Caki2 (cell line): ENCODE measurements at regions not wholly inside any gene's neighbourhood (a gene's known extent, or its start where the extent isn't known, plus 50 kb on each side); places are given as distances from the start of the nearest gene placed in this dataset.
"Not testable (repeated sequence)": the region's sequence is repeated elsewhere in the genome, so short reads cannot be mapped to it uniquely, and the experiment has no call there.

Experiments used
- DNase-seq: peaks from one replicate; pipeline ENCODE4 v3.0.0-alpha.2; 2015; ENCODE audit warnings: low read depth
- in situ Hi-C: cut with HindIII; loops from 2 replicates; pipeline ENCODE4 v1.10.0; 2016; ENCODE audit warnings: low sequenced_read_pairs, low pct_unique_long_range_greater_than_20kb, mixed read lengths

DNA sequence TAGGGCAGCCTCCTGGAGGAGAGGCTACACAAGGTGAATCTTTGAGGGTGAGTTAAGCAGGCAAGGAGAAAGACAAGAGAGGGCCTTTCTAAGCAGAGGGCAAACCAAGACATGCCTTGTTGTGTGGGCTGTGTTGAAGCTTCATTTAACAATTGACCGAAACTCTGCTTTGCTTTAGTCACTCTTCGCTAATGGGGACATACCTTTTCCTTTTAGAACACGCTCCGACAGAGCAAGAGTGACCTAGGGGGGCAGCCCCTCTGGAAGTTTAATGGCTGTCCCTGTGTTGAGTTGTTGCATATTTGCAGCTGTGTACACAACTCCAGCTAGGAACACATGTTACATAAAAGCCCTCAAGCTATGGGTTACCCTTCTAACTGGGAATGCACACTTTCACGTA is 218.1 kb upstream of the WWC1 start:
- DNase-seq = no peak
- in situ Hi-C loops = no loop called here

DNA sequence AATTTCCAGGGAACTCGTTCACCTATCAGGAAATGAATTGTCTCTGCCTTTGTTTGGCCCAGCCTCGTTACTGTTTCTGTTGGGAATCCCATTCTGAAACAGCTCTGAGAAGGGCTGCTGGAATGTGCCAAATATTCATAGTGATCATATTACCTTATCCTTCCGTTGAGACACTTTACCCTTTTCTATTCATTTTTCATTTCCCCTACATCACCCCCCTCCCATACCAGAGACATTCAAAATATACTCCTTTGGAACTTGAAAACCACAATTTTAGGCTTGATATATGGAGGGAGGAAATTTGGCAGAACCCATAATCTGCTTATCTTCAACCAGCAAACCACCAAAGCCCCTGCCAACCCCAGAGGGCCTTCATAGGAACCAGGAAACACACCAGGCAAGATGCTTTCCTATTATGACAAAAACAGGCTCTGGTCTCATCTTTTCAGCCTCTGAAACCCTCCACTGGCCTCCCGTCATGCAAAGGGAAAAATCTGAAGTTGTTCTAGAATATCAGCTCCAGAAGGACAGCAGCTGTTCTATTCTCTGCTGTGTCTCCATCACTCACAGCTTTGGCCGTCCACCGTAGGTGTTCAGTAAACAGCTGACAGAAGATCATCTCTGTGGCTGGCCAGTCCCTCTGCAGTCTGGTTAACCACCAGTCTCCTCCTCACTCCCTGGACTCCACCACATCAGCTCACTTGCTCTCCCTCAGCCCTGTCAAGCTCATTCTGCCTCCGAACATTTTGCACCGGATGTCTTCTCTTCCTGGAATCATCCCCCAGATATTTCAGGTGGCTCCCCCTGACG is 217.2 kb upstream of the WWC1 start:
- in situ Hi-C loops = no loop called here
- no peak for DNase-seq

DNA sequence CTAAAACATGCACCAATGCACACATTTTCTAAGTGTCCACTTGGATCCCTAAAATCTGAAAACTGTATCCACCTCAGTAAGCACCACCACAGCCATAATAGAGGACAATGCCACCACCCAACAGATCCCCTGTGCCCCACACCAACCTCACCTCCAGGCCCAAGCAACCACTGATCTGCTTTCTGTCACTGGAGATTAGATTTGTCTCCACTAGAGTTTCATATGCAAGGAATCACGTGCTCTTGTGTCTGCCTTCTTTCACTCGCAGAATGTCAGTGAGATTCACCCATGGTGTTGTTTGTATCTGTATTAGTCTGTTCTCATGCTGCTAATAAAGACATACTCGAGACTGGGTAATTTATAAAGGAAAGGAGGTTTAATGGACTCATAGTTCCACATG is 216.1 kb upstream of the WWC1 start:
- in situ Hi-C loops = no loop called here
- DNase-seq = no peak

DNA sequence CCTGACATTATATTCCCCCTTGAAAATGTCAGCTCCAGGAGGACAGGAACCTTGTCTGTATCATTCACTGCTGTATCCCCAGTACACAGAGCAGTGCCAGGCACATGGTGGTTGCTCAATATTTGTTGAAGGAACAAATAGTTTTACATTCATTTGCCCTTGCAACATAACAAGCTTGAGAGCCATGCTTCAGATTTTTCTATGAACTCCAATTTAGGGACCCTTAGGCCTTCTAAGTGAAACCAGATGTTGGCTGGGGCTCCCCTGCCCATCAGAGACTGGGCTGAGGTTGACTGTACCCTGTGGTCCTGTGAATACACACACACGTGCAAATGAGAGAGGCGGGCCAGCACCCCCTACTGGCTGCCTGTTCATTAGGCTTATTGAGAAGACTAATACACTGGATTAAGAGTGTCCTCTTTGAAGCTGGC is 214.9 kb upstream of the WWC1 start:
- DNase-seq = no peak
- in situ Hi-C loops = no loop called here

DNA sequence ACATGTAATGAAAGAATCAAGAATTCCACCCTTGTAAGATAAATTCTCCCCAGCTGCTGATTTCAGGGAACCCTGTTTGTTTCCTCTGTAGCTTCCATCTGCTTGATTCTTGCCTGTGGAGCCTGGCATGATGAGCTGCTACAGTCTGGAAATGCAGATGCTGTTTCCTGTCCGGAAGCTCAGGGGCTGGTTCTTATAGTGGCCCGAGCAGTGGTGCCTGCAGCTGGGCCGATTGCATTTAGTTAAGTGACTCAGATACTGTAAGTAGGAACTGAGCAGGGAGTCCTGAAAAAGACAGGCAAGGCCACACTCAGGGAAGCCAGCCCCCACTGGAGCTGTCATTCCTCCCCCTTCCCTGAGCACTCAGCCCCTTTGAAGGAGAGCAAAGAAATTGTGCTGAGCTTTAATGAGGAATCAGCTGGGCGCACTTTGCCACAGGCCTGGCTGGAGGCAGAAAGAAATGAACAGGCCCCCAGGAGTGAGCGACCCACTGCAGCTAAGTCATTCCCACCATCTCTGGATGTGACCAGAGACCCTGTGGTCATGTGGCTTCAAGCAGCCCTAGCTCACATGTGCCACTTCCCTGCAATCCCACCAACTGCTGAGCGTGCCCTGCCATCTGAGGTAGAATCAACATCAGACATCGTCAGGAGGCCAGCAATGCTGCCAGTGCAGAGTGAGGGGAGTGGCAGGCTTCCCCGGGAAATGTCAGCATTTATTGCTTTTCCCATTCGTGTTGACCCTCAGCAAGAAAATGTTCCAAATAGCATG is 206.0 kb upstream of the WWC1 start:
- DNase-seq = no peak

DNA sequence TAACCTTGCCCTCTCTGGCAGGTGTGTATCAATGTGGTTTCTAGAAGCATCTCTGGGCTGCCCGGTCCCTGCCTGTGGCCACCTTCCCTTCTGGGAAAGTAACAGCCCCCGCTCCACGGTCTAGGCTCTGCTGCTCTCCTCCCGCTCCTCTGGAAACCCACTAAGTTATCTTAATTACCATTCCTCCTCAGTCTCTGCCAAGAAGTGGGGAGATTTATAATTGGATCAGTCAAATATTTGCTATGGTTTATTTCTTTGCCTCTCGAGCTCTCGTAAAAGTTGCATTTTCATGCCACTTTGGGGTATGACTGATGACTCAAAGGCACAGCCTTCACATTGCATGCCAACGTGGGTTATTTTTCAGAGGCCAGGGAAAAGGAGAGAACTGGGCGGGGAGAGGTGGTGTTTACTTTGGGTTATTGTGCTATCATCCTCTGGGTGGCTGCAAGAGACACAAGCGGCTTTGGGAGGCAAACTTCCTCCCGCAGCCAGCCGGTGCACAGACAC is 205.3 kb upstream of the WWC1 start:
- in situ Hi-C loops = no loop called here
- peak; percentile 94 for DNase-seq

More for the DNA sequence above, 206.0 kb upstream of the WWC1 start:
- in situ Hi-C loops = no loop called here

DNA sequence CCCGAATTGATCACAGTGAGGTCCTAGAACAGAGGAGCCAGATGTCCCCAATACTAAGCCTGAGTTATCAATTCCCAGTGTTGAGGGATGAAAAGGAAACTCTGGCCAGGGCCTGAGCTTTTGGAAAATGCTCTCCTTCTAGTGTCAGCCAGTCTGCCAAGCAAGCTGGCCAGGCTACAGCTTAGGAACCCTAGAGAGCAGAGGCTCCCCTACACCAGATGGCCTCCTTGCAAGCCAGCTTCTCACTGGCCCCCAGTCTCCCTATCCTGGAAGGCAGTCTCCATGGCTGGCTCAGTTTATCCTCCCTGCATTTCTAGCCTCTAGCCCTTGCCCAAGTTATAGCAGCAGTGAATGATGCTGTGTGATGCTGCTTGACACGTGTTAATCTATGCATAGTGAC is 204.7 kb upstream of the WWC1 start:
- in situ Hi-C loops = no loop called here
- DNase-seq = no peak

DNA sequence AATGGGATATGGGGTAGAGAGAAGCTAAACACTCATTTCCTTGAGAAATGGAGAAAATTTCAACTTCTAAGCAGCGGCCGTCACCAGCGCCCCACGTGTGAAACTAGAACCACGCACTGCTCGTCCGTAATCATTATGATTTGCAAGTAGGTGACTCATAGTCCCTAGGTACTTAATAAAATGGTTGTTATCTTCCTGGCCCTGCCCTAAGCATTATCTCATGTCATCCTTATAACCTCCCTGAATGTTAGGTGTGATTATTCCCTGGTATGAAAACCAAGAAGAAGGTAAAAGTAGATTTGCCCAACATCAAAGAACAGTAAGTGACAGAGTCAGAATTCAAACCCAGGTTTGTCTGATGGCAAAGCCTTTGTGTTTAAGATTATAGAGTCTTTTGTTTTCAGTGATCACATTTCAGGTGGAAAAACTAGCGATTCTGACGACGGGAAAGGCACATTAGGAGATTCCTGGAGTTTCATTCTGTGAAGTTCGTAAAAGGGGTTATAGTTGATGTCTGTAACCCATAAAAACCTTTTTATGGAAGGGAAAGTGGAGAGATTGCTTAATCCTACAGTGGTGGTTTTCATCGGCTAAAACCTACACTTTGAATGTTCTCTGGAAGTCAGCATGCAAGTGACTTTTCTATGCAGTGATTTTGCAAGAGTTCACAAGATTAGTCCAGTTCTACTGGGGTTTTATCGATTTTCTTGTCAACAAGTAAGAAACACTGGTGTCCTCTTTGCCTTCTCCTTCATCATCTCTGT is 202.9 kb upstream of the WWC1 start:
- DNase-seq = no peak
- in situ Hi-C loops = no loop called here

DNA sequence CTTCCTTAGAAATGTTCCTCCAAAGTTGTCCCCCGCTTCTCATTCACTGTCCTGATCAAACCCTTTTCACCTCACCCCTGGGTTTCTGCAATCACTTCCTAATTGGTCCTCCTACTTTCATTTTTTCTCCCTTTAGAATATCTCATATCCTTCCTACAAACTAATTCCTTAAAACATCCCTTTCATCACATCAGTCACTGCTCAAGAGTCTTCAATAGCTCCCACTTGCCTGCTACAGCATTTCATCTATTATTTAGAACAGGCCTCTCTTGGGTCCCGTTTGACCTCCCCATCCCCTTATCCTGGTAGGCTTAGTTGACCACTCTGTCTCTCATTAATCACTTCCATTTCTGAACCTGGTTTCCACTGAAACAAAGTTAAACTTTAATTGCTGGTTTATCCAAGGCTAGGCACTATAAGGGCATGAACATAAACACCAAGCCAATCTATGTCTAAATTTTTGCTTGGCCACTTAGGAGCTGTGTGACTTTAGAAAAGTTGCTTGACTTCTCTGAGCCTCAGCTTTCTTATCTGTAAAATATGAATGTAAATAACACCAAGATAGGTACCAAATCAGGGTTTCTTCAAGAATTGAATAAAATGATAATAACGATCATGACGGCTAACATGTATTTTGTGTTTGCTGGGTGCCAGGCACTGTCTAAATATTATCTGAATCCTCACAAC is 202.1 kb upstream of the WWC1 start:
- in situ Hi-C loops = no loop called here

DNA sequence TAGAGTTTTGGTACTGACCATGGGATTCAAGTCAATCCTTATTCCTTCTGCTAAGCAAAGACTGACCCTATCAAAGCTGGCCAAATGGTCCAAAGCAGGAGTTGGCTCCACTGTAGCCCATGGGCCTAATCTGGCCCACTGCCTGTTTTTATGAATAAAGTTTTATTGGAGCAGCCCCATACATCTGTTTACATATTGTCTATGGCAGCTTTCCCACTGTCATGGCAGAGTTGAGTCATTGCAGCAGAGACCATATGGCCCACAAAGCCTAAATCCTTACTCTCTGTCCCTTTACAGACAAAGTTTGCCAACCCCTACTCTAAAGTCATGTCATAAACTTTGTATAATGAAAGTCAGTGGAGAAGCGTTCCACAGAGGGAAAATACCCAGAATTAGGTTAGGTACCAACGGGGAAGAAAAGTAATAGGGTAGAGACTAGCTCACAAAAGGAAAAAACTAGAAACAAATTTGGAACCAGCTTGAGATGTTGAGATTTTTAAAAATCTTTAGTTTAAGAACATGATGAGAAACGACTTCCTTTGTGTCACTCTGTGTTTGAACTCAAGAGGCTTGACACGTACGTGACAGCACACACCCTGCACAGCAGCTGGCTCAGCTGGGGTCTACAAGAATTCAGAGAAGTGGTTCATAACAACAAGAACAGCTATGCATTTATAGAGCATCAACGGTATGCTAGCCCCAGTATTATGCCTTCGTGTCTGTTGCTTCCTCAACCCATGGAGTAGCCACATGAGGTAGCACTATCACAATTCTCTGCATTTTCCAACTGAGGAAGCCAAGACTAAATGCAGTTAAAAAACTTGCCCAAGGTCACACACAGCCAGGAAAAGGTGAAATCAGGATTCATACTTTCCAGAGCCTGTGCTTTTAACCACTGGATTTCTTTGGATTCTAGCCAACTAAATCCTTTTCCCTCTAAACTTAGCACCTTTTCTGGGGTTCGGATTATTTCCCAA is 198.9 kb upstream of the WWC1 start:
- DNase-seq = no peak
- in situ Hi-C loops = no loop called here

More for the DNA sequence above, 202.1 kb upstream of the WWC1 start:
- DNase-seq = no peak

DNA sequence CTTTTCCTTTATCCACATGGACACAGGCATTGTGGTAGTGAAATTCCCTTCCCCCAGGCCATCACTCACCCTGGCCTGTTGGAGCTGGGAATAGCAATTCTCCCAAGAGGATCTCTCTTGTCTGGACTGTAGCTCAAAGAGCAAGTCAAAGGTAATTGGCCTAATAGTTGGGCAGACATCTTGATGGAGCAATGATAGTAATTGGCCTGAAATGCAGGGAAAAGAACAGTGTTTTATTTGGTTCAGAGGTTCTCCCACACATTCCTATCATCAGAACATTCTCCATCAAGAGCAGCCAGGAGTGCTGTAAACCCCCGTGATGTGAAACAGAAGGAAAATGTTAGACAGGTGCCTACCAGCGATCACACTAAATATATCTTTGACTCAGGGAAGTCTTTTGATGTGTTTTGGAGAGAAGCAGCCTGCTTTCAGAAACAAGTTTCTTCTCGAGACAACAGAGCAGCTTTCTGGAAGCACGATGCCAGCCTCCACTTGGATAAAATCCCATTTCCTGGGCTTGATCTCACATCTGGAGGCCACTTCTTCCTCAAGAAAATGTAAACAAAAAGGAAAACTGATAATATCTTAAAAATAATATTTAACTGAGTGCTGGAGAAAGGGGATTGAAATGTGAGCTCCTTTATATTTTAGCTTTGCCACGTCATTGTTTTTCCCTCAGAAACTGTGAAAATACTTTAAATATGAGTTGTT is 198.1 kb upstream of the WWC1 start:
- DNase-seq = no peak
- in situ Hi-C loops = no loop called here

DNA sequence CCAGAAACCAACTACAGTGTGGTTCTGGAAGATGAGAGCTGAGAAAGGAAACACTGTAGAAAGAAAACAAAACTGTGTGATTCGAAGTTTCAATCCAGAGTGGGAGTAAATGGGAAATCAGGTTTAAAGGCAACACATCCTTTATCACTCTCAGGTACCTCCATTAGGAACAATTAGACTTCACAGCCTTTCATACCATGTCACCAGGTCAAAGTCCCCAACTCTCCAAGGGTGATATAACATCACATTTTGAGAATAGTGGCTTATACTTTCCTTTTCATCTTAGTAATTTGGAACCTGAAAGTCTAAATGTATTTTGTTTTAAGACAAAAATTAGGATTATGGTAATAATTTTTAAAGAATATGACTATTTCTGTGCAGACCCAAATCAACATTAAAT is 194.9 kb upstream of the WWC1 start:
- no peak for DNase-seq

DNA sequence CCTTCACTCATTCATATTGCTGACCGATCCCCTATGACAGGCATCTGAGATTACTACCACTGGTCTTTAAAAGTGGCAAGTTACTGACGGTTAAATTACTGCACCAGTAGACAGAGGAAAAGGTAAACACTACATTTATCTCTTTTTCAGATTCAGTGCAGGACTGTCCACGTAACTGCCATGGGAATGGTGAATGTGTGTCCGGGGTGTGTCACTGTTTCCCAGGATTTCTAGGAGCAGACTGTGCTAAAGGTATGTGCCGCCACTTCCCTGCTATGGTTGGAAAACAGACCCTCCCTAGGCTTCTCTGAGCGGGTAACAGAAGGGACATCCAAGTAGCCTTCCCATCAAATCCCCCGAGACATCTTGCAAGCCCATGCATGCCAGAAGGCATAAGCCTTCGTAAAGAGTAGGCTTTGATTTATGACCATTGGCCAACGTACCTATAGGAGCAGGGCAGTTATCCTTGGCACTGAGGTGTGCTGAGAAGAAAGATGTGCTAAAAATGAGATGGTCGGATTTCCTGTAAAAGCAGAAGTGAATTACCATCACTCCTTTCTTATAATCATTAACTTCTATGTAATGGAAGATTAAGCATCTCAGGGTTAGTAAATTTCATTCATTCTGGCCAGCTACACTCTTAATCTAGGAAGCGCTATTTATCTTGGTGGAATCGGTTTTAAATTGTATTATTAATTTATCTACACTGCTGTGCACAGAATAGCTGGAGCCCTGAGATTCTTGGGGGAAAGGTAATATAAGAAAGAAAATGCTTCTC is 193.4 kb upstream of the WWC1 start:
- DNase-seq = peak; percentile 57
- in situ Hi-C loops = no loop called here

More for the DNA sequence above, 194.9 kb upstream of the WWC1 start:
- in situ Hi-C loops = no loop called here

DNA sequence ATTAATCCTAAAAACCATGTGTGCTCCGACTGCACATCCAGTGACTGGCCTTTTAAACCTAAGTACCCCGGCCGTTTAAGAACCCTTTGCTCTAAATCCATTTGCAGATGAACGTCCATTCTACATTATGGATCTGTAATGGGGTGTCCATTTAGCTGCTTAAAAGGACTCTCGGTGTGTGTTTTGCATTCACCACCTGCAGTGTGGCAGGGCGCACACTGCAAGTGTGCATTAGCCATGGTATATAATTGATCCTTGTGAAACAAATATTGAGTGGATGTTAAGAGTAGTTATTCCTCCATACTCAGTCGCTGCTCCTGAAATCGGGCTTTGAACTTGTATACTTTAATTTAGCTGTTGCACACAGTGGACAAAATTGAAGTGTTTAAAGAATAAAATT is 190.1 kb upstream of the WWC1 start:
- no peak for DNase-seq
- in situ Hi-C loops = no loop called here

DNA sequence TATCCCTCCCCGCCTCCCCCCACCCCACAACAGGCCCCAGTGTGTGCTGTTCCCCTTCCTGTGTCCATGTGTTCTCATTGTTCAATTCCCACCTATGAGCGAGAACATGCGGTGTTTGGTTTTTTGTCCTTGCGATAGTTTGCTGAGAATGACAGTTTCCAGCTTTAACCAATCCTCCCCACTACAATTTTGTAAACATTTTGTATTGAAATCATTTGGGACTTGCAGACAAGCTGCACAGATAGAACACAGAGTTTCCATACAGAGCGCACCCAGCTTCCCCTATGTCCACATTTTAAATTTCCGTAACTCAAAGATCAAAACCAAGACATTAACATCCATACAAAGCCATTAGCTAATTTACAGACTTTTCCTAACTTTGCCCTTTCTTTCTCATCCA is 188.4 kb upstream of the WWC1 start:
- in situ Hi-C loops, DNase-seq: not testable (repeated sequence)

DNA sequence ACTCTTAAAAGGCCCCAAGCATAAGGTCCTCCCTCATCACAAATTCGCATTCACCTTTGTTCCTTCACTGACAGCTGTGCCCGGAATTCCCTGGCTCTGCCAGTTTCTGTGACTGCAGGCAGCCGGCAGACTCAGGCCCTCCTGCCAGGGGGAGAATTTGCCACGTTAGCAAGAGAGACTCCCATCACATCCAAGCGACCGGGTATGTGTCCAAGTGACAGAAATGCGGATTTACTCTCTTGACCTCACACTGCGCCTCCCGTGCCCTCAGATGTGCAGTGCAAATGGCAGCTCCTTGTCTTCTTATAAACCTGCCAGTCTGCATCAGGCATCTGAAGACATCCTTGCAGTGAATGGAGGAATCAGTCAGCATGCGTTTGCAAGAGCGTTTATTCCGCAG is 187.1 kb upstream of the WWC1 start:
- in situ Hi-C loops = no loop called here
- DNase-seq = no peak
